ENCODE measurements at regions not wholly inside any gene's neighbourhood (a gene's known extent, or its start where the extent isn't known, plus 50 kb on each side); places are given as distances from the start of the nearest gene placed in this dataset.

- no peak overlapping the region for H3K4me3 ChIP-seq
These were observed 78.1 kb downstream of the ASB9 start for GRCh38 chrX:15191830-15192229.

DNA sequence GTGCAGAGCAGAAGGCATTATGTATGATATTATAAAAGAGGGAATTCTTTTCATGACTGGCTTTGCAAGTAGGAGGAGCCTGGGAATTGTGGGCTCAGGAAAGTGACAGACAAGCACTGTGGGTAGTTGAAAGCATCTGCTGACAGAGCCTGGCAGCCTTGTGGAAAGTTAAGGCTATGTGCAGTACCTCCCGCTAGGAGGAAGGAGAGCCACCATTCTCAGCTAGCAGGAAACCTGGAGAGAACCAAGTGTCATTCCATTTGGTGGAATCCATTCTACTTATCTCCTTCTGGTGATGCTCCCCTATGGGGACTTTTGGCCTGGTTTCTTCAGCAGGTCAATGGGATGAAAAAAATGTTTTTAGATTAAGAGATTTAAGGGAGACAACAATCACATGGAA, 81.8 kb downstream of the ASB9 start:
- Histone ChIP-seq H3K9me3 (no peaks in the 10 kb centered on the region), H3K4me1 (no peaks in the 10 kb centered on the region), H3K27me3 (no peaks in the 10 kb centered on the region), H3K4me3 (no peak overlapping the region), H3K36me3 (no peaks in the 10 kb centered on the region), H3K27ac (no peak overlapping the region)
- TF ChIP-seq, protein P1, sequence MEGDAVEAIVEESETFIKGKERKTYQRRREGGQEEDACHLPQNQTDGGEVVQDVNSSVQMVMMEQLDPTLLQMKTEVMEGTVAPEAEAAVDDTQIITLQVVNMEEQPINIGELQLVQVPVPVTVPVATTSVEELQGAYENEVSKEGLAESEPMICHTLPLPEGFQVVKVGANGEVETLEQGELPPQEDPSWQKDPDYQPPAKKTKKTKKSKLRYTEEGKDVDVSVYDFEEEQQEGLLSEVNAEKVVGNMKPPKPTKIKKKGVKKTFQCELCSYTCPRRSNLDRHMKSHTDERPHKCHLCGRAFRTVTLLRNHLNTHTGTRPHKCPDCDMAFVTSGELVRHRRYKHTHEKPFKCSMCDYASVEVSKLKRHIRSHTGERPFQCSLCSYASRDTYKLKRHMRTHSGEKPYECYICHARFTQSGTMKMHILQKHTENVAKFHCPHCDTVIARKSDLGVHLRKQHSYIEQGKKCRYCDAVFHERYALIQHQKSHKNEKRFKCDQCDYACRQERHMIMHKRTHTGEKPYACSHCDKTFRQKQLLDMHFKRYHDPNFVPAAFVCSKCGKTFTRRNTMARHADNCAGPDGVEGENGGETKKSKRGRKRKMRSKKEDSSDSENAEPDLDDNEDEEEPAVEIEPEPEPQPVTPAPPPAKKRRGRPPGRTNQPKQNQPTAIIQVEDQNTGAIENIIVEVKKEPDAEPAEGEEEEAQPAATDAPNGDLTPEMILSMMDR (IDR thresholded peaks at IDR 0.05), result no peak
- TF ChIP-seq EP300 (IDR thresholded peaks at IDR 0.05) (no peak), POLR2A (IDR thresholded peaks at IDR 0.05) (no peak)
- no peak for DNase-seq (ENCODE audit: low spot score in 2 of 2)
- WGBS, 2 donors, result 64 to 100% methylated on average over 1 of the region's 1 CpG

More at GRCh38 chrX:15191830-15192229, 78.1 kb downstream of the ASB9 start:
- DNase-seq (ENCODE audit: low spot score in 2 of 2), result no peak
- TF ChIP-seq EP300 (IDR thresholded peaks at IDR 0.05) (no peak), POLR2A (IDR thresholded peaks at IDR 0.05) (no peak)
- TF ChIP-seq, protein P1 (IDR thresholded peaks at IDR 0.05), result no peak
- 78 to 89% methylated on average over 1 of the region's 1 CpG for WGBS, 2 donors
- no peak overlapping the region for H3K27ac ChIP-seq
- no peaks in the 10 kb centered on the region for H3K36me3 ChIP-seq
- H3K4me1 ChIP-seq, result no peaks in the 10 kb centered on the region
- H3K9me3 ChIP-seq, result no peaks in the 10 kb centered on the region
- H3K27me3 ChIP-seq, result no peaks in the 10 kb centered on the region

- no peak overlapping the region for H3K4me3 ChIP-seq
- 79 to 89% methylated on average over 3 of the region's 3 CpGs for WGBS, 2 donors
- no peak overlapping the region for H3K27ac ChIP-seq
- TF ChIP-seq POLR2A (IDR thresholded peaks at IDR 0.05), result no peak
- TF ChIP-seq EP300 (IDR thresholded peaks at IDR 0.05), result no peak
- TF ChIP-seq, protein P1 (IDR thresholded peaks at IDR 0.05), result no peak
- DNase-seq (ENCODE audit: low spot score in 2 of 2), result no peak
- H3K27me3 ChIP-seq, result no peaks in the 10 kb centered on the region
- no peaks in the 10 kb centered on the region for H3K36me3 ChIP-seq
- no peaks in the 10 kb centered on the region for H3K9me3 ChIP-seq
- H3K4me1 ChIP-seq, result no peaks in the 10 kb centered on the region
These were observed 92.6 kb downstream of the ASB9 start for GRCh38 chrX:15177316-15177715.

DNA sequence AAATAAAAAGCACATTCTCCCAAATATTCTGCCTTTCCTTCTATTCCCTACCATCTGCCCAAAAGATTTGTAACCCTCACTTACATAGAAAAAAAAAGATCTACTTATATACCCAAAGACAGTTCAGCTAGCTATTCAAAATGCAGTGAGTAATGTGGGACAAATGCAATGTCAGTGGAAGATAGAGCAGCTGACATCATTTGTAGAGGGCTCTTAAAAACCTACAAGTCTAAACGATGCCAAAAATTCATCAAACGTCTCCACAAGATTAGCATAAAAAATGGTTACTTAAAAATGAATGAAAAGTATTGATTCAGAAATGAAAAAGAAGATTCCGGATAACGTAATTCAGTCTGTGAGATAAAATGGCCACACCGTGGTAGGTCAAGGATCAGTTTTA, 96.5 kb downstream of the ASB9 start:
- no peak overlapping the region for H3K27ac ChIP-seq
- TF ChIP-seq POLR2A (IDR thresholded peaks at IDR 0.05) (no peak), EP300 (IDR thresholded peaks at IDR 0.05) (no peak)
- TF ChIP-seq, protein P1 (IDR thresholded peaks at IDR 0.05), result no peak
- WGBS, 2 donors, result 51 to 62% methylated on average over 5 of the region's 5 CpGs
- DNase-seq (ENCODE audit: low spot score in 2 of 2), result no peak
- H3K36me3 ChIP-seq, result no peaks in the 10 kb centered on the region
- H3K4me3 ChIP-seq, result no peak overlapping the region
- no peaks in the 10 kb centered on the region for H3K9me3 ChIP-seq
- H3K27me3 ChIP-seq, result peaks cover 0 to 3% of the 10 kb centered on the region in 2 donors
- no peaks in the 10 kb centered on the region for H3K4me1 ChIP-seq

DNA sequence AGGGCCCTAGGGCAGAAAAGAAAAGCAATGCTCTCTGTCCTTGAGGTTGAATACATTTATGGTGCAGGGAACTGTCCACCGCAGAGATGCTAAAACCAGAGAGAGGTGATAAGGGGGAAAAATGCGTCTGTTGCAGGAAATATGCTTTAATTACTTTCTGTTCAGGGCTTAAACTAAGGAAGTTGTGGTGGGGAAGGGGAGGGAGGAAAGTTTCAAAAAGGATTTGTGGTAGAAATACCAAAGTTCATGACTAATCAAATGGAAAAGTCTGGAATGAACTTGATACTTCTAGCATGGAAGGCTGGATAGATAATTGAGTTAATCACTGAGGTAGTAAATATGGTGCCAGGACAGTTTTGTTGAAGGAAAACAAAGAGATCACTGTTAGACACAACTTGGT, 99.0 kb downstream of the ASB9 start:
- WGBS, 2 donors, result 32 to 41% methylated on average over 2 of the region's 2 CpGs
- Histone ChIP-seq H3K4me3 (no peak overlapping the region), H3K27ac (no peak overlapping the region), H3K4me1 (no peaks in the 10 kb centered on the region), H3K27me3 (peaks cover 0 to 3% of the 10 kb centered on the region in 2 donors), H3K9me3 (no peaks in the 10 kb centered on the region), H3K36me3 (no peaks in the 10 kb centered on the region)
- TF ChIP-seq EP300 (IDR thresholded peaks at IDR 0.05) (no peak), POLR2A (IDR thresholded peaks at IDR 0.05) (no peak)
- TF ChIP-seq, protein P1 (IDR thresholded peaks at IDR 0.05), result no peak
- DNase-seq (ENCODE audit: low spot score in 2 of 2), result no peak
